Cardiac fibroblast (primary cell): ENCODE measurements at regions not wholly inside any gene's neighbourhood (a gene's known extent, or its start where the extent isn't known, plus 50 kb on each side); places are given as distances from the start of the nearest gene placed in this dataset.

Experiments
- DNase-seq, 2 donors: peaks; one replicate each; pipeline versions ENCODE4 v3.0.0 to v3.0.0-alpha.2; 2010; ENCODE audit warnings: low read depth in 2 of 2
- H3K4me3 ChIP-seq, 2 donors: replicated peaks in 1 of 2; 1 replicate in 1 of 2; 2 replicates in 1 of 2; pipeline ENCODE4 v1.5.1; 2011; ENCODE audit warnings: low read depth in 2 of 2, low read length in 2 of 2, mild to moderate bottlenecking in 2 of 2, moderate library complexity in 1 of 2
- CTCF ChIP-seq: IDR thresholded peaks from one replicate; pipeline ENCODE4 v1.5.1; 2011; ENCODE audit warnings: low read depth, mild to moderate bottlenecking, low read length, inconsistent platforms

- TF ChIP-seq CTCF: no peak
- no peak for DNase-seq
- no peak overlapping the region for H3K4me3 ChIP-seq
Observed at GRCh38 chr1:195332102-195332501, 1276.1 kb downstream of the KCNT2 start.

DNA sequence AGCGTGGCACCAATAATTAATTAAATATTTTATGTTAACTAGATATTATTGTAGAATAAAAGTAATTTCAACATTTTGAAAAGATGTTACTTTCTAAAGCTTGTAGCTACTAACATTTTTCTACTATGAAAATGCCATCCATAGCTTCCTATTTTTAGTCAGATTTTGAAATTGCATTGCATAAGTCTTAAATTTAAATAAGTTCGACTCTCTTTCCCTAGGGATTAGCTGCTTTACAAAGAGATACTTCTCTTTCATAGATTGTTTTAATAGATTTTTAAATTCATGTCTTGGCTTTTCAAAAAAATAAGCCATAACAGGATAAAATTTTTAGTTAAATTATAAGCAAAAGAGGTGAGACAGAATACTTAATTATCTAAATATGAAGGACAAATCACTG, 1279.6 kb downstream of the KCNT2 start:
- no peak overlapping the region for H3K4me3 ChIP-seq
- no peak for TF ChIP-seq CTCF
- DNase-seq: no peak

DNA sequence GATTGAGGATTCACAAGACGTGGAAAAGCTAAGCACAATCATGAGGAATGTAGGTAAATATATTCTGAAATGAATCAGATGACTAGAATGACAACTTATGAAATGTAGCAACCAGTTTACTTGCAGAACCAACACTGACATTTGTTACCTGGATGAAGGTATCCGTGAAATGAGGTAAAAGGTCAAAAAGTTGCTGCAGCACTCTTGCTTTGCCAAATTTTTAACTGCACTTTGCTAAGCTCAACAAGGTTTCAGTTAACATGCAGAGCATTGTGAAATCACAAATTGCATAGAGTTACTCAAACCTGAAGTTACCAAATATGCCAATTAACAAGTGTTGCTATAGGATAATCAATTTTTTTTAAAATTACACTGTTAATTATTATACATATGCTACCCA, 1280.1 kb downstream of the KCNT2 start:
- no peak for TF ChIP-seq CTCF
- no peak for DNase-seq

GRCh38 chr1:195327361-195327760, 1280.9 kb downstream of the KCNT2 start:
- DNase-seq: no peak
- H3K4me3 ChIP-seq: no peak overlapping the region
- TF ChIP-seq CTCF: no peak

More for the DNA sequence above, 1280.1 kb downstream of the KCNT2 start:
- no peak overlapping the region for H3K4me3 ChIP-seq

DNA sequence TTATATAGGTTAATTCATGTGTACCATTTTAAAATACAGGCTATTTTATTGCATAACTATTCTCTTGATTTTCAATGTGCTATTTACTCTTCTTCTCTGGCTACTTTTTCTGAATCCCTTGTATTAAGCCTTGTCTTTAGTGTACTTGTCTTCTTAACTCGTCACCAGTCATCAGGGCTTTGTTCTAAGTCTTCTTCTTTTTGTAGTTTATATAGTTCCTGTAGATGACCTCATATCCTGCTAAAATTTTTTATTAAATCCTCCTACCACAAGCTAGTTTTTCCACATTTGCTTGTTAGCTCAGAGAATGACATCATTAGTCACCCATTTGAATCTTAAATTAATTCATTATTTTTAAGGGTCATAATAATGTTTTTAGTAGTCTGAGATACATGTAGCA, 1281.9 kb downstream of the KCNT2 start:
- TF ChIP-seq CTCF: no peak
- no peak overlapping the region for H3K4me3 ChIP-seq

DNA sequence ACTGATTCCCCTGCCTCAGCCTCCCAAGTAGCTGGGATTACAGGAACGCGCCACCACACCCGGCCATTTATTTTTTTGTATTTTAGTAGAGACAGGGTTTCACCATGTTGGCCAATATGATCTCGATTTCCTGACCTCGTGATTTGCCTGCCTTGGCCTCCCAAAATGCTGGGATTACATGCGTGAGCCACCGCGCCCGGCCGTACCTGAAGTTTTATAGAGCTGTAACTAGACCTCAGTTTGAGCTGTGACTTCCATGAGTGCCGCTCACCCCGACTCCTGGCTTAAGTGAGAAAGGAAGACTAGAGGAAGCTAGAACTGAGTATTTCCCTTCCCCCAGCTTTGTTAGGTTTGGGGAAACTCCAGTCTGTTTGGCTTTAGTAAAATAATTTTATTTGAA, 1283.1 kb downstream of the KCNT2 start:
- no peak for DNase-seq
- H3K4me3 ChIP-seq: no peak overlapping the region
- TF ChIP-seq CTCF: no peak

More for the DNA sequence above, 1281.9 kb downstream of the KCNT2 start:
- DNase-seq: no peak

DNA sequence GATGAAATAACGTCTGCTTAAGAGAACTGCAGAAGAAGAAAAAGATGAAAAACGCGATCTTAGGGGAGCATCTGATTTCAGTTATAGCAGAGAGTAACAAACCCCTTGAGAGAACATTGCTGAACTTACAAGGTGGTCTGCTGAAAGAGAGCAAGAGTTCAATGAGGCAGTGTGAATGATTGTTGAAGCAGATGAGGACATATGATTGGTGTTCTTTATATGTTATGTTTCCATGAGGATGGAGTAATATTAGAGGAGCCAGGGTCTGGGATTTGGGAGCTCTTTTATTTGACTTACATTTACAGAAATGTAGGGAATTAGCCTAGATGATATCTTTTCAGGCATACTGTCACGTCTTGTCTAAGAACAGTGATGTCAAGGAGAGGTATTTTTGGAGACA, 1302.0 kb downstream of the KCNT2 start:
- TF ChIP-seq CTCF: no peak
- no peak for DNase-seq
- no peak overlapping the region for H3K4me3 ChIP-seq
